IgD-negative memory B cell (primary cell): ENCODE measurements at regions not wholly inside any gene's neighbourhood (a gene's known extent, or its start where the extent isn't known, plus 50 kb on each side); places are given as distances from the start of the nearest gene placed in this dataset.

Experiments used
- H3K27ac Mint-ChIP-seq, 3 donors: one replicate each; pipeline ENCODE4 v1.8.0; 2020 to 2022; ENCODE audit warnings: mild to moderate bottlenecking in 3 of 3, mixed read lengths in 3 of 3, moderate library complexity in 1 of 3
- H3K27me3 Mint-ChIP-seq: one replicate; pipeline ENCODE4 v1.8.0; 2021; ENCODE audit warnings: mixed read lengths
- H3K36me3 Mint-ChIP-seq: one replicate; pipeline ENCODE4 v1.8.0; 2020; ENCODE audit warnings: mild to moderate bottlenecking, mixed read lengths
- H3K4me1 Mint-ChIP-seq, 3 donors: one replicate each; pipeline ENCODE4 v1.8.0; 2020 to 2022; ENCODE audit warnings: mixed read lengths in 3 of 3, mild to moderate bottlenecking in 1 of 3
- H3K4me3 Mint-ChIP-seq, 4 donors: one replicate each; pipeline ENCODE4 v1.8.0; 2020 to 2022; ENCODE audit warnings: mild to moderate bottlenecking in 4 of 4, mixed read lengths in 4 of 4, moderate library complexity in 3 of 4
- H3K9me3 Mint-ChIP-seq, 3 donors: one replicate each; pipeline ENCODE4 v1.8.0; 2020 to 2021; ENCODE audit warnings: mixed read lengths in 3 of 3, mild to moderate bottlenecking in 1 of 3

GRCh38 chr4:41391271-41391670 is 134.5 kb downstream of the UCHL1 start:
- H3K4me3 Mint-ChIP-seq, result no peak overlapping the region
- H3K27me3 Mint-ChIP-seq, result peaks cover 5% of the 10 kb centered on the region
- no peak overlapping the region for H3K27ac Mint-ChIP-seq
- no peaks in the 10 kb centered on the region for H3K36me3 Mint-ChIP-seq
- H3K4me1 Mint-ChIP-seq, result no peaks in the 10 kb centered on the region
- peaks cover 0 to 4% (median 3%) of the 10 kb centered on the region in 3 donors for H3K9me3 Mint-ChIP-seq

- Mint-ChIP-seq H3K4me3 (no peak overlapping the region), H3K36me3 (no peaks in the 10 kb centered on the region), H3K27ac (no peak overlapping the region), H3K4me1 (no peaks in the 10 kb centered on the region), H3K9me3 (peaks cover 0 to 2% (median 1%) of the 10 kb centered on the region in 3 donors), H3K27me3 (peaks cover 6% of the 10 kb centered on the region)
Observed at GRCh38 chr4:41394481-41394894, 137.8 kb downstream of the UCHL1 start.

- Mint-ChIP-seq H3K27me3 (peaks cover 6% of the 10 kb centered on the region), H3K36me3 (no peaks in the 10 kb centered on the region), H3K4me3 (no peak overlapping the region), H3K27ac (no peak overlapping the region), H3K4me1 (no peaks in the 10 kb centered on the region), H3K9me3 (peaks cover 0 to 2% (median 1%) of the 10 kb centered on the region in 3 donors)
Observed at GRCh38 chr4:41396214-41396613, 139.5 kb downstream of the UCHL1 start.

- H3K36me3 Mint-ChIP-seq, result no peaks in the 10 kb centered on the region
- no peak overlapping the region for H3K4me3 Mint-ChIP-seq
- no peaks in the 10 kb centered on the region for H3K4me1 Mint-ChIP-seq
- H3K27me3 Mint-ChIP-seq, result peaks cover 6% of the 10 kb centered on the region
- H3K27ac Mint-ChIP-seq, result no peak overlapping the region
- peaks cover 0 to 2% (median 0%) of the 10 kb centered on the region in 3 donors for H3K9me3 Mint-ChIP-seq
Observed at GRCh38 chr4:41396869-41397268, 140.1 kb downstream of the UCHL1 start.

GRCh38 chr4:41399231-41399630 is 138.7 kb upstream of the LIMCH1 start:
- H3K27me3 Mint-ChIP-seq, result peaks cover 6% of the 10 kb centered on the region
- no peaks in the 10 kb centered on the region for H3K4me1 Mint-ChIP-seq
- H3K9me3 Mint-ChIP-seq, result peaks cover 0 to 3% (median 0%) of the 10 kb centered on the region in 3 donors
- H3K4me3 Mint-ChIP-seq, result no peak overlapping the region
- H3K27ac Mint-ChIP-seq, result no peak overlapping the region
- H3K36me3 Mint-ChIP-seq, result no peaks in the 10 kb centered on the region

- no peaks in the 10 kb centered on the region for H3K4me1 Mint-ChIP-seq
- no peaks in the 10 kb centered on the region for H3K36me3 Mint-ChIP-seq
- H3K4me3 Mint-ChIP-seq, result no peak overlapping the region
- H3K27ac Mint-ChIP-seq, result no peak overlapping the region
- H3K27me3 Mint-ChIP-seq, result peaks cover 6% of the 10 kb centered on the region
- H3K9me3 Mint-ChIP-seq, result peaks cover 0 to 3% (median 0%) of the 10 kb centered on the region in 3 donors
Observed at GRCh38 chr4:41400296-41400695, 137.7 kb upstream of the LIMCH1 start.

- H3K36me3 Mint-ChIP-seq, result no peaks in the 10 kb centered on the region
- no peak overlapping the region for H3K27ac Mint-ChIP-seq
- H3K9me3 Mint-ChIP-seq, result peaks cover 0 to 3% (median 1%) of the 10 kb centered on the region in 3 donors
- no peaks in the 10 kb centered on the region for H3K27me3 Mint-ChIP-seq
- no peaks in the 10 kb centered on the region for H3K4me1 Mint-ChIP-seq
- H3K4me3 Mint-ChIP-seq, result no peak overlapping the region
Observed at GRCh38 chr4:41405464-41406112, 132.4 kb upstream of the LIMCH1 start.

- H3K9me3 Mint-ChIP-seq, result peaks cover 0 to 3% (median 1%) of the 10 kb centered on the region in 3 donors
- no peak overlapping the region for H3K27ac Mint-ChIP-seq
- no peaks in the 10 kb centered on the region for H3K36me3 Mint-ChIP-seq
- H3K4me3 Mint-ChIP-seq, result no peak overlapping the region
- H3K4me1 Mint-ChIP-seq, result no peaks in the 10 kb centered on the region
- no peaks in the 10 kb centered on the region for H3K27me3 Mint-ChIP-seq
Observed at GRCh38 chr4:41406113-41406516, 131.8 kb upstream of the LIMCH1 start.

GRCh38 chr4:41408150-41408549 is 129.8 kb upstream of the LIMCH1 start:
- no peak overlapping the region for H3K4me3 Mint-ChIP-seq
- no peak overlapping the region for H3K27ac Mint-ChIP-seq
- no peaks in the 10 kb centered on the region for H3K4me1 Mint-ChIP-seq
- peaks cover 0 to 3% (median 1%) of the 10 kb centered on the region in 3 donors for H3K9me3 Mint-ChIP-seq
- H3K36me3 Mint-ChIP-seq, result no peaks in the 10 kb centered on the region
- no peaks in the 10 kb centered on the region for H3K27me3 Mint-ChIP-seq

- Mint-ChIP-seq H3K4me1 (no peaks in the 10 kb centered on the region), H3K27me3 (peaks cover 2% of the 10 kb centered on the region), H3K27ac (no peak overlapping the region), H3K36me3 (no peaks in the 10 kb centered on the region), H3K4me3 (no peak overlapping the region), H3K9me3 (peaks cover under 1 to 2% (median 1%) of the 10 kb centered on the region in 3 donors)
Observed at GRCh38 chr4:41408859-41409593, 128.9 kb upstream of the LIMCH1 start.

GRCh38 chr4:41409594-41409895 is 128.4 kb upstream of the LIMCH1 start:
- H3K4me3 Mint-ChIP-seq, result no peak overlapping the region
- peaks cover 2% of the 10 kb centered on the region for H3K27me3 Mint-ChIP-seq
- H3K27ac Mint-ChIP-seq, result no peak overlapping the region
- no peaks in the 10 kb centered on the region for H3K36me3 Mint-ChIP-seq
- H3K9me3 Mint-ChIP-seq, result peaks cover 0 to 2% (median 1%) of the 10 kb centered on the region in 3 donors
- H3K4me1 Mint-ChIP-seq, result no peaks in the 10 kb centered on the region

- Mint-ChIP-seq H3K36me3 (no peaks in the 10 kb centered on the region), H3K4me1 (no peaks in the 10 kb centered on the region), H3K9me3 (peaks cover 0 to 2% (median 1%) of the 10 kb centered on the region in 3 donors), H3K27me3 (peaks cover 2% of the 10 kb centered on the region), H3K4me3 (no peak overlapping the region), H3K27ac (no peak overlapping the region)
Observed at GRCh38 chr4:41410049-41410448, 127.9 kb upstream of the LIMCH1 start.

- Mint-ChIP-seq H3K4me1 (no peaks in the 10 kb centered on the region), H3K27ac (no peak overlapping the region), H3K4me3 (no peak overlapping the region), H3K27me3 (peaks cover 3% of the 10 kb centered on the region), H3K9me3 (peaks cover 0 to 3% (median 0%) of the 10 kb centered on the region in 3 donors), H3K36me3 (no peaks in the 10 kb centered on the region)
Observed at GRCh38 chr4:41413670-41414411, 124.1 kb upstream of the LIMCH1 start.

- no peak overlapping the region for H3K4me3 Mint-ChIP-seq
Observed at GRCh38 chr4:41414412-41414779, 123.6 kb upstream of the LIMCH1 start.

GRCh38 chr4:41418444-41418843 is 119.5 kb upstream of the LIMCH1 start:
- Mint-ChIP-seq H3K4me3 (no peak overlapping the region), H3K36me3 (no peaks in the 10 kb centered on the region), H3K27ac (no peak overlapping the region), H3K9me3 (peaks cover 0 to 3% (median 0%) of the 10 kb centered on the region in 3 donors), H3K4me1 (no peaks in the 10 kb centered on the region), H3K27me3 (peaks cover 3% of the 10 kb centered on the region)

More at GRCh38 chr4:41414412-41414779, 123.6 kb upstream of the LIMCH1 start:
- peaks cover 0 to 3% (median 0%) of the 10 kb centered on the region in 3 donors for H3K9me3 Mint-ChIP-seq
- H3K36me3 Mint-ChIP-seq, result no peaks in the 10 kb centered on the region
- no peaks in the 10 kb centered on the region for H3K4me1 Mint-ChIP-seq
- H3K27me3 Mint-ChIP-seq, result peaks cover 3% of the 10 kb centered on the region
- no peak overlapping the region for H3K27ac Mint-ChIP-seq
